Peyer's patch (tissue), 4 donors: ENCODE measurements at regions not wholly inside any gene's neighbourhood (a gene's known extent, or its start where the extent isn't known, plus 50 kb on each side); places are given as distances from the start of the nearest gene placed in this dataset.

Source experiments
- DNase-seq, 3 donors: peaks; one replicate each; pipeline ENCODE4 v3.0.0-alpha.2; 2017 to 2019
- H3K27ac ChIP-seq, 4 donors: fragments of 200-600 bp; sonication (generic); one replicate each; pipeline ENCODE4 v1.5.1; 2016 to 2019
- H3K27me3 ChIP-seq, 2 donors: fragments of 200-600 bp; sonication (generic); one replicate each; pipeline ENCODE4 v1.5.1; 2019
- H3K36me3 ChIP-seq, 3 donors: fragments of 200-600 bp; sonication (generic); one replicate each; pipeline ENCODE4 v1.5.1; 2016 to 2019
- H3K4me1 ChIP-seq, 4 donors: fragments of 200-600 bp; sonication (generic); one replicate each; pipeline ENCODE4 v1.5.1; 2016 to 2019
- H3K4me3 ChIP-seq, 4 donors: fragments of 200-600 bp; sonication (generic); 1 replicate in 3 of 4; 2 replicates in 1 of 4; pipeline ENCODE4 v1.5.1; 2016 to 2019; ENCODE audit warnings: mild to moderate bottlenecking in 1 of 4
- H3K9me3 ChIP-seq, 4 donors: fragments of 200-600 bp; sonication (generic); one replicate each; pipeline ENCODE4 v1.5.1; 2016 to 2019; ENCODE audit warnings: mild to moderate bottlenecking in 1 of 4
- POLR2A ChIP-seq, 2 donors: fragments of 450-650 bp; IDR thresholded peaks; one replicate each; pipeline ENCODE4 v1.5.1; 2017; ENCODE audit warnings: antibody characterized with exemption in 2 of 2, mild to moderate bottlenecking in 2 of 2, moderate library complexity in 2 of 2
- TF ChIP-seq, protein P1 (sequence below), 6 experiments: fragments of 450-650 bp in 4 of 6; fragments of 200-600 bp in 2 of 6; sonication (generic) in 1 of 6; IDR thresholded peaks; one replicate each; pipeline ENCODE4 v1.5.1; 2017 to 2019; ENCODE audit warnings: antibody characterized with exemption in 6 of 6, mild to moderate bottlenecking in 3 of 6, moderate library complexity in 1 of 6

DNA sequence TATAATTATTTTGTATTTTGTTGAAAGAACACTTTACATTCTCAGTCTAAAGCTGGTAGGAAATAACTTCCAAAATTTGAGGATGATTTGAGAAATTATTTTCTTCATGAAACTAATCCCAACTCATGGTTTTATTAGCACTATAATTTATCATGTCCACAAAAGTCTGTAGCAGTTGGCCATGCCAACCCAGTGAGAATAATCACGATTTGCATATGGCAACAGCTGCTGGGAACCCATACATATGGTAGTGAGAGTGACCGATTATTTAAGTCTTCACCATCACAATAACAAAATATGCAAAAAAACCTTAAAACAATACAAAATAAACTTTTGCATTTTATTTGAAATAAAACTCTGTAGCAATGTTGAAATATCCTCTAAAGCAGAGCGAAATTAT, 445.9 kb upstream of the ANO3 start:
- no peak for TF ChIP-seq POLR2A (IDR thresholded peaks at IDR 0.05)
- TF ChIP-seq, protein P1, sequence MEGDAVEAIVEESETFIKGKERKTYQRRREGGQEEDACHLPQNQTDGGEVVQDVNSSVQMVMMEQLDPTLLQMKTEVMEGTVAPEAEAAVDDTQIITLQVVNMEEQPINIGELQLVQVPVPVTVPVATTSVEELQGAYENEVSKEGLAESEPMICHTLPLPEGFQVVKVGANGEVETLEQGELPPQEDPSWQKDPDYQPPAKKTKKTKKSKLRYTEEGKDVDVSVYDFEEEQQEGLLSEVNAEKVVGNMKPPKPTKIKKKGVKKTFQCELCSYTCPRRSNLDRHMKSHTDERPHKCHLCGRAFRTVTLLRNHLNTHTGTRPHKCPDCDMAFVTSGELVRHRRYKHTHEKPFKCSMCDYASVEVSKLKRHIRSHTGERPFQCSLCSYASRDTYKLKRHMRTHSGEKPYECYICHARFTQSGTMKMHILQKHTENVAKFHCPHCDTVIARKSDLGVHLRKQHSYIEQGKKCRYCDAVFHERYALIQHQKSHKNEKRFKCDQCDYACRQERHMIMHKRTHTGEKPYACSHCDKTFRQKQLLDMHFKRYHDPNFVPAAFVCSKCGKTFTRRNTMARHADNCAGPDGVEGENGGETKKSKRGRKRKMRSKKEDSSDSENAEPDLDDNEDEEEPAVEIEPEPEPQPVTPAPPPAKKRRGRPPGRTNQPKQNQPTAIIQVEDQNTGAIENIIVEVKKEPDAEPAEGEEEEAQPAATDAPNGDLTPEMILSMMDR (IDR thresholded peaks at IDR 0.05): no peak
- H3K36me3 ChIP-seq: no peaks in the 10 kb centered on the region
- no peaks in the 10 kb centered on the region for H3K4me1 ChIP-seq
- DNase-seq: no peak
- no peak overlapping the region for H3K4me3 ChIP-seq
- H3K27me3 ChIP-seq: no peaks in the 10 kb centered on the region
- H3K27ac ChIP-seq: no peak overlapping the region
- H3K9me3 ChIP-seq: no peaks in the 10 kb centered on the region

DNA sequence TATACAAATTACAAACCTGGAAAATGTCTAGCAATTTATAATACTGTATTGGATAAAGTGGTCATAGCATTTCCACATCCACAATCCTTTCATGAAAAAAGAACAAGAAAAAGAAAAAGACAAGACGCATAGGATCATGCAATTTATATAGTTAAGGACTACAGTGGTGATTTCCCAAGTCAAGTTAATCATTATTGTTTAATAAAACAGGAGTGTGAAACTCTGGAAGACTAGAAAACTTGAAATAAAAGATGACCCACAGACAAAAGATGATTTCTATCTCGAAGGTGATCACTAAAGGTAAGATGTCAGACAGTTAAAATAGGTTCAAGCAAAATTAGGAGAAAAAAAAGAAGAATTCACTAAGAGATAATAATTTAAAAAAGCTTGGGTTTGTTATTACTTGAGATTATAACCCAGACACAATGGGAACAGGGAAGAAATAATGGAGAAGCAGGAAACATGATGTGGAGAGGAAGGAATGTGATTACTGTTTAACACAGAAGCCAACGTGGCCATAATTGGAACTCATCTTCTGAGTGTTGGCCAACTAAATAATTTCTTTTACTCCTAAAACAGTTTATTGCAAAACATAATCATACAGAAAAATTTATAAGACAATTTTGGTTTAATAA, 441.2 kb upstream of the ANO3 start:
- DNase-seq: no peak
- H3K36me3 ChIP-seq: no peaks in the 10 kb centered on the region
- H3K4me1 ChIP-seq: no peaks in the 10 kb centered on the region
- no peaks in the 10 kb centered on the region for H3K27me3 ChIP-seq
- no peak overlapping the region for H3K27ac ChIP-seq
- no peaks in the 10 kb centered on the region for H3K9me3 ChIP-seq
- no peak overlapping the region for H3K4me3 ChIP-seq
- TF ChIP-seq, protein P1 (IDR thresholded peaks at IDR 0.05): no peak
- TF ChIP-seq POLR2A (IDR thresholded peaks at IDR 0.05): no peak

GRCh38 chr11:25891960-25892359, 440.0 kb upstream of the ANO3 start:
- no peak for TF ChIP-seq POLR2A (IDR thresholded peaks at IDR 0.05)
- TF ChIP-seq, protein P1 (IDR thresholded peaks at IDR 0.05): no peak
- Histone ChIP-seq H3K36me3 (no peaks in the 10 kb centered on the region), H3K4me1 (no peaks in the 10 kb centered on the region), H3K9me3 (no peaks in the 10 kb centered on the region), H3K4me3 (no peak overlapping the region), H3K27me3 (no peaks in the 10 kb centered on the region), H3K27ac (no peak overlapping the region)
- DNase-seq: no peak

DNA sequence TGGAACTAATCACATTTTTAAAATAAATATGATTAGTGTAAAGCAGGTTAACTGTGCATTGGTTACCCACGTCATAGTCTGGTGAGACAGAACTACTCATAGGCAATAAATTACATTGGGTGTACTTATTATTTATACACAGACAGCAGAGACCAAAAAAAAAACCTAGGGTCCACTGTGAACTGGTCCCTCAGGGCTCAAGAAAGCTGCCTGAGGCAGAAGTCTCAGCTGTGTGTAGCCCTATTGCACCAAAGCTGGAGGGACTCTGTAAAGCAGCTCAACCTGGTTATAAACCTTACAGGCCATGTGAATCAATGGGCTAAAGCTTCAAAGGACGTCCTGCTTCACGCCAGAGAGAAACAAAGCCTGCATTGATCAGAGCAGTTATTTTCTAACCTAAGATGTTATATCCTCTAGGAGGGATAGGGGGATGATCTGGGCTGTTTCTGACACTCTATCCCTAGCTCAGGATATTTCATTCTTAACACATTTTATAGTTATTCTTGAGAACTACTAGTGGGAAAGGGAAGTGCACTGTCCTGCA, 432.2 kb upstream of the ANO3 start:
- no peak for DNase-seq
- Histone ChIP-seq H3K4me3 (no peak overlapping the region), H3K4me1 (no peaks in the 10 kb centered on the region), H3K9me3 (no peaks in the 10 kb centered on the region), H3K27ac (no peak overlapping the region), H3K36me3 (no peaks in the 10 kb centered on the region), H3K27me3 (no peaks in the 10 kb centered on the region)
- TF ChIP-seq POLR2A (IDR thresholded peaks at IDR 0.05): no peak
- TF ChIP-seq, protein P1 (IDR thresholded peaks at IDR 0.05): no peak

DNA sequence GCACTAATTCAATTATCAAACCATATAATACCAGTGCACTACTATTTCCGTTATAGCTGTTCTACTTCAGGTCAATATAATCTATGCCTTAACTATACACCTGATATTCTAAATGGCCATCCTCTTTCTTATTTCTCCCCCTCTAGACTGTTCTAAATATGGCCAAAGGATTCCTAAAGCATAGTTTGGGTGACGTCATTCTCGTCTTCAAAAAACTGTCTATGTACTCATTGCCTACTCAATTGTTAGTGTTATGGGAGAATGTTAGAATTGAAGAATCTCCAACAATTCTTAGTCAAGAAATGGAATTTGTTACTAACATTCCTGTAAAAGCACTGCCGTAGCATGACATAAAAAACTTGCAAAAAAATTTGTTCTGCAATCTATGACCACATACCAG, 431.1 kb upstream of the ANO3 start:
- no peaks in the 10 kb centered on the region for H3K27me3 ChIP-seq
- no peaks in the 10 kb centered on the region for H3K9me3 ChIP-seq
- TF ChIP-seq, protein P1 (IDR thresholded peaks at IDR 0.05): no peak
- no peak for TF ChIP-seq POLR2A (IDR thresholded peaks at IDR 0.05)
- no peak for DNase-seq
- H3K4me3 ChIP-seq: no peak overlapping the region
- H3K36me3 ChIP-seq: no peaks in the 10 kb centered on the region
- no peak overlapping the region for H3K27ac ChIP-seq
- no peaks in the 10 kb centered on the region for H3K4me1 ChIP-seq
